PFSK-1 (cell line): ENCODE measurements at regions not wholly inside any gene's neighbourhood (a gene's known extent, or its start where the extent isn't known, plus 50 kb on each side); places are given as distances from the start of the nearest gene placed in this dataset.

Experiments
- FOXP2 ChIP-seq: optimal IDR thresholded peaks from 2 replicates; pipeline ENCODE3; 2011; ENCODE audit warnings: borderline replicate concordance, control low read depth, inconsistent platforms; ENCODE audit not compliant: insufficient read depth; ENCODE audit errors: extremely low read length, extremely low read depth
- POLR2AphosphoS5 ChIP-seq: IDR thresholded peaks from 2 replicates; pipeline ENCODE4 v1.6.1; 2012; ENCODE audit warnings: low read depth, mild to moderate bottlenecking, control low read depth, low read length, moderate library complexity
- SIN3A ChIP-seq: IDR thresholded peaks from 2 replicates; pipeline ENCODE4 v1.6.1; 2012; ENCODE audit warnings: mild to moderate bottlenecking, low read length, moderate library complexity, borderline replicate concordance; ENCODE audit not compliant: insufficient read depth
- TAF1 ChIP-seq: IDR thresholded peaks from 2 replicates; pipeline ENCODE4 v1.6.1; 2012; ENCODE audit warnings: low read length, control low read depth, borderline replicate concordance; ENCODE audit not compliant: insufficient read depth
- TF ChIP-seq, protein P1 (sequence below), 2 experiments: IDR thresholded peaks; 2 replicates each; pipeline versions ENCODE4 v1.6.1 to v1.8.0; 2011 to 2012; ENCODE audit warnings: low read depth in 2 of 2, low read length in 2 of 2, control low read depth in 1 of 2, inconsistent platforms in 1 of 2, mild to moderate bottlenecking in 1 of 2, moderate library complexity in 1 of 2; ENCODE audit not compliant: insufficient read depth in 1 of 2

DNA sequence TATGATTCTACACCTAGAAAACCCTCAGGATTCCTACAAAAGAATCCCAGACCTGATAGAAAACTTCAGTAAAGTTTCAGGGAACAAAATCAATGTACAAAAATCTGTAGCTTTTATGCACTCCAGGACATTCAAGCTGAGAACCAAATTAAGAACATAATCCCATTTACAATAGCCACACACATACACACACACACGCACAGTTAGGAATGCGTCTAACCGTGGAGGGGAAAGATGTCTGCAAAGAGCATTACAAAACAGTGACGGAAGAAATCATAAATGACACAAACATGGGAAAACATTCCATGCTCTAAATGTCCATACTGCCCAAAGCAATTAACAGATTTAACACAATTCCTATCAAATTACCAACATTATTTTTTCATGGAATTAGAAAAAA, 51.4 kb upstream of the CAST start:
- TF ChIP-seq SIN3A (no peak), FOXP2 (no peak), POLR2AphosphoS5 (no peak), TAF1 (no peak)
- TF ChIP-seq, protein P1, sequence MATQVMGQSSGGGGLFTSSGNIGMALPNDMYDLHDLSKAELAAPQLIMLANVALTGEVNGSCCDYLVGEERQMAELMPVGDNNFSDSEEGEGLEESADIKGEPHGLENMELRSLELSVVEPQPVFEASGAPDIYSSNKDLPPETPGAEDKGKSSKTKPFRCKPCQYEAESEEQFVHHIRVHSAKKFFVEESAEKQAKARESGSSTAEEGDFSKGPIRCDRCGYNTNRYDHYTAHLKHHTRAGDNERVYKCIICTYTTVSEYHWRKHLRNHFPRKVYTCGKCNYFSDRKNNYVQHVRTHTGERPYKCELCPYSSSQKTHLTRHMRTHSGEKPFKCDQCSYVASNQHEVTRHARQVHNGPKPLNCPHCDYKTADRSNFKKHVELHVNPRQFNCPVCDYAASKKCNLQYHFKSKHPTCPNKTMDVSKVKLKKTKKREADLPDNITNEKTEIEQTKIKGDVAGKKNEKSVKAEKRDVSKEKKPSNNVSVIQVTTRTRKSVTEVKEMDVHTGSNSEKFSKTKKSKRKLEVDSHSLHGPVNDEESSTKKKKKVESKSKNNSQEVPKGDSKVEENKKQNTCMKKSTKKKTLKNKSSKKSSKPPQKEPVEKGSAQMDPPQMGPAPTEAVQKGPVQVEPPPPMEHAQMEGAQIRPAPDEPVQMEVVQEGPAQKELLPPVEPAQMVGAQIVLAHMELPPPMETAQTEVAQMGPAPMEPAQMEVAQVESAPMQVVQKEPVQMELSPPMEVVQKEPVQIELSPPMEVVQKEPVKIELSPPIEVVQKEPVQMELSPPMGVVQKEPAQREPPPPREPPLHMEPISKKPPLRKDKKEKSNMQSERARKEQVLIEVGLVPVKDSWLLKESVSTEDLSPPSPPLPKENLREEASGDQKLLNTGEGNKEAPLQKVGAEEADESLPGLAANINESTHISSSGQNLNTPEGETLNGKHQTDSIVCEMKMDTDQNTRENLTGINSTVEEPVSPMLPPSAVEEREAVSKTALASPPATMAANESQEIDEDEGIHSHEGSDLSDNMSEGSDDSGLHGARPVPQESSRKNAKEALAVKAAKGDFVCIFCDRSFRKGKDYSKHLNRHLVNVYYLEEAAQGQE (IDR thresholded peaks at IDR 0.05; ENCODE audit: insufficient read depth in 1 of 2, low read depth in 2 of 2, low read length in 2 of 2), result no peak

DNA sequence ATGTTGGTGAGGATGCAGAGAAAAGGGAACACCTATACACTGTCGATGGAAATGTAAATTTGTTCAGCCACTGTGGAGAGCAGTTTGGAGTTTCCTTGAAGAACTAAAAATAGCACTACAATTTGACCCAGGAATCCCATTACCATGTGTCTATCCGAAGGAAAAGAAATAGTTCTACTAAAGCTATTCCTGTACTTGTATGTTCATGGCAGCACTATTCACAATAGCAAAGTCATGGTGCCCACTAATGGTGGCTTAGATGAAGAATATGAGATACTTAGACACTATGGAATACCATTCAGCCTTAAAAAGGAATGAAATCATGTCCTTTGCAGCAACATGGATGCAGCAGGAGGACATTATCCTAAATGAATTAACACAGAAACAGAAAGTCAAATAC, 50.2 kb upstream of the CAST start:
- TF ChIP-seq POLR2AphosphoS5, result no peak
- no peak for TF ChIP-seq TAF1
- no peak for TF ChIP-seq SIN3A
- TF ChIP-seq, protein P1 (IDR thresholded peaks at IDR 0.05; ENCODE audit: insufficient read depth in 1 of 2, low read depth in 2 of 2, low read length in 2 of 2), result no peak
- no peak for TF ChIP-seq FOXP2
